H9 (cell line): ENCODE measurements at regions not wholly inside any gene's neighbourhood (a gene's known extent, or its start where the extent isn't known, plus 50 kb on each side); places are given as distances from the start of the nearest gene placed in this dataset.

ENCODE experiments used
- DNase-seq: peaks from one replicate; pipeline ENCODE4 v3.0.0-alpha.2; 2017
- H2AFZ ChIP-seq: one replicate; pipeline ENCODE4 v1.6.1; 2013; ENCODE audit warnings: mild to moderate bottlenecking, low read length, control low read depth, moderate library complexity
- H2AK5ac ChIP-seq: 2 replicates; pipeline ENCODE4 v1.6.1; 2013; ENCODE audit warnings: low read length, control low read depth, mixed read lengths; ENCODE audit not compliant: insufficient read length
- H2BK120ac ChIP-seq: one replicate; pipeline ENCODE4 v1.6.1; 2013; ENCODE audit warnings: low read depth, mild to moderate bottlenecking, low read length, control low read depth, inconsistent platforms; ENCODE audit not compliant: poor library complexity, severe bottlenecking
- H2BK12ac ChIP-seq: 2 replicates; pipeline ENCODE4 v1.6.1; 2013; ENCODE audit warnings: low read length, control low read depth, mixed read lengths, low read depth; ENCODE audit not compliant: insufficient read length
- H2BK15ac ChIP-seq: 2 replicates; pipeline ENCODE4 v1.6.1; 2013; ENCODE audit warnings: low read depth, low read length, control low read depth
- H2BK20ac ChIP-seq: one replicate; pipeline ENCODE4 v1.6.1; 2013; ENCODE audit warnings: low read depth, mild to moderate bottlenecking, low read length, control low read depth, inconsistent platforms; ENCODE audit not compliant: poor library complexity, severe bottlenecking
- H2BK5ac ChIP-seq: 2 replicates; pipeline ENCODE4 v1.6.1; 2013; ENCODE audit warnings: low read length, control low read depth, mixed read lengths; ENCODE audit not compliant: insufficient read length
- H3K14ac ChIP-seq: 2 replicates; pipeline ENCODE4 v1.6.1; 2013; ENCODE audit warnings: low read length, control low read depth; ENCODE audit not compliant: insufficient read depth
- H3K18ac ChIP-seq: 2 replicates; pipeline ENCODE4 v1.6.1; 2013; ENCODE audit warnings: low read depth, mild to moderate bottlenecking, mixed read lengths, low read length, control low read depth; ENCODE audit not compliant: insufficient read length
- H3K23ac ChIP-seq: 2 replicates; pipeline ENCODE4 v1.6.1; 2013; ENCODE audit warnings: low read length, control low read depth, mixed read lengths, low read depth; ENCODE audit not compliant: insufficient read length
- H3K23me2 ChIP-seq: 2 replicates; pipeline ENCODE4 v1.6.1; 2013; ENCODE audit warnings: low read depth, mild to moderate bottlenecking, mixed read lengths, low read length, control low read depth; ENCODE audit not compliant: insufficient read length, poor library complexity, severe bottlenecking
- H3K27ac ChIP-seq: 2 replicates; pipeline ENCODE4 v1.5.1; 2013; ENCODE audit warnings: low read length, control low read depth, mixed read lengths, low read depth; ENCODE audit not compliant: insufficient read length
- H3K27me3 ChIP-seq: 2 replicates; pipeline ENCODE4 v1.6.1; 2013; ENCODE audit warnings: low read length, control low read depth, inconsistent platforms; ENCODE audit not compliant: insufficient read depth
- H3K4ac ChIP-seq: 2 replicates; pipeline ENCODE4 v1.6.1; 2013; ENCODE audit warnings: low read depth, mild to moderate bottlenecking, control low read depth, inconsistent platforms, low read length, moderate library complexity
- H3K4me1 ChIP-seq: 2 replicates; pipeline ENCODE4 v1.6.1; 2013; ENCODE audit warnings: low read length, control low read depth, inconsistent platforms; ENCODE audit not compliant: insufficient read depth
- H3K4me2 ChIP-seq: 2 replicates; pipeline ENCODE4 v1.6.1; 2013; ENCODE audit warnings: low read length, control low read depth, mixed read lengths; ENCODE audit not compliant: insufficient read length, insufficient read depth
- H3K56ac ChIP-seq: 2 replicates; pipeline ENCODE4 v1.6.1; 2013; ENCODE audit warnings: low read depth, mild to moderate bottlenecking, mixed read lengths, low read length, control low read depth; ENCODE audit not compliant: insufficient read length
- H3K79me1 ChIP-seq: 2 replicates; pipeline ENCODE4 v1.6.1; 2013; ENCODE audit warnings: low read depth, mild to moderate bottlenecking, moderate library complexity, low read length, control low read depth, inconsistent platforms; ENCODE audit not compliant: insufficient read depth, poor library complexity, severe bottlenecking
- H3K79me2 ChIP-seq: 2 replicates; pipeline ENCODE4 v1.6.1; 2013; ENCODE audit warnings: low read length, control low read depth, inconsistent platforms; ENCODE audit not compliant: insufficient read depth
- H3K9ac ChIP-seq: 2 replicates; pipeline ENCODE4 v1.6.1; 2013; ENCODE audit warnings: low read length, control low read depth, mixed read lengths; ENCODE audit not compliant: insufficient read length; ENCODE audit errors: extremely low read depth
- H3K9me3 ChIP-seq: one replicate; pipeline ENCODE4 v1.6.1; 2013; ENCODE audit warnings: low read depth, low read length, inconsistent platforms; ENCODE audit not compliant: control insufficient read depth
- H3T11ph ChIP-seq: one replicate; pipeline ENCODE4 v1.6.1; 2013; ENCODE audit warnings: mild to moderate bottlenecking, low read length, control low read depth, inconsistent platforms
- H4K20me1 ChIP-seq: one replicate; pipeline ENCODE4 v1.6.1; 2013; ENCODE audit not compliant: control insufficient read depth, insufficient read length, insufficient read depth
- H4K5ac ChIP-seq: 2 replicates; pipeline ENCODE4 v1.6.1; 2013; ENCODE audit warnings: low read depth, mild to moderate bottlenecking, mixed read lengths, low read length, control low read depth; ENCODE audit not compliant: insufficient read length
- H4K8ac ChIP-seq: replicated peaks from 2 replicates; pipeline ENCODE4 v1.6.1; 2013; ENCODE audit warnings: low read length, control low read depth, mixed read lengths, low read depth; ENCODE audit not compliant: insufficient read length
- H4K91ac ChIP-seq: 2 replicates; pipeline ENCODE4 v1.6.1; 2013; ENCODE audit warnings: low read depth, mild to moderate bottlenecking, moderate library complexity, mixed read lengths, low read length, control low read depth; ENCODE audit not compliant: insufficient read length
- H3K27ac Mint-ChIP-seq, 3 experiments: 2 replicates in 2 of 3; 3 replicates in 1 of 3; pipeline ENCODE4 v1.8.0; 2020 to 2021; ENCODE audit warnings: mixed read lengths in 3 of 3, mild to moderate bottlenecking in 1 of 3, moderate library complexity in 1 of 3
- H3K27me3 Mint-ChIP-seq: 2 replicates; pipeline ENCODE4 v1.8.0; 2021; ENCODE audit warnings: low read depth, mild to moderate bottlenecking, moderate library complexity, mixed read lengths
- H3K36me3 Mint-ChIP-seq, 3 experiments: 2 replicates in 2 of 3; 3 replicates in 1 of 3; pipeline ENCODE4 v1.8.0; 2020 to 2021; ENCODE audit warnings: low read depth in 3 of 3, mixed read lengths in 3 of 3; ENCODE audit not compliant: insufficient read depth in 1 of 3
- H3K4me1 Mint-ChIP-seq, 2 experiments: 2 replicates each; pipeline ENCODE4 v1.8.0; 2020; ENCODE audit warnings: mixed read lengths in 2 of 2
- H3K4me3 Mint-ChIP-seq, 2 experiments: 2 replicates in 1 of 2; 3 replicates in 1 of 2; pipeline ENCODE4 v1.8.0; 2020 to 2021; ENCODE audit warnings: mild to moderate bottlenecking in 2 of 2, mixed read lengths in 2 of 2, moderate library complexity in 1 of 2
- H3K9me3 Mint-ChIP-seq, 2 experiments: 2 replicates in 1 of 2; 3 replicates in 1 of 2; pipeline ENCODE4 v1.8.0; 2020; ENCODE audit warnings: mild to moderate bottlenecking in 2 of 2, mixed read lengths in 2 of 2, moderate library complexity in 1 of 2
- WGBS: extraction: QIAGEN DNeasy Blood & Tissue Kit; methylation state at CpG from one replicate; pipeline ENCODE4 v1.1.7; 2013; ENCODE audit warnings: missing lambda C conversion rate, low lambda C conversion rate, mixed read lengths; ENCODE audit not compliant: insufficient read length; ENCODE audit errors: extremely low coverage; 5-methylcytosine and 5-hydroxymethylcytosine counted together
- TF ChIP-seq, protein P1 (sequence below): fragments of 200-600 bp; sonication (generic); conservative IDR thresholded peaks from 3 replicates; pipeline ENCODE4 v1.8.0; 2021; ENCODE audit warnings: antibody characterized with exemption, mild to moderate bottlenecking

DNA sequence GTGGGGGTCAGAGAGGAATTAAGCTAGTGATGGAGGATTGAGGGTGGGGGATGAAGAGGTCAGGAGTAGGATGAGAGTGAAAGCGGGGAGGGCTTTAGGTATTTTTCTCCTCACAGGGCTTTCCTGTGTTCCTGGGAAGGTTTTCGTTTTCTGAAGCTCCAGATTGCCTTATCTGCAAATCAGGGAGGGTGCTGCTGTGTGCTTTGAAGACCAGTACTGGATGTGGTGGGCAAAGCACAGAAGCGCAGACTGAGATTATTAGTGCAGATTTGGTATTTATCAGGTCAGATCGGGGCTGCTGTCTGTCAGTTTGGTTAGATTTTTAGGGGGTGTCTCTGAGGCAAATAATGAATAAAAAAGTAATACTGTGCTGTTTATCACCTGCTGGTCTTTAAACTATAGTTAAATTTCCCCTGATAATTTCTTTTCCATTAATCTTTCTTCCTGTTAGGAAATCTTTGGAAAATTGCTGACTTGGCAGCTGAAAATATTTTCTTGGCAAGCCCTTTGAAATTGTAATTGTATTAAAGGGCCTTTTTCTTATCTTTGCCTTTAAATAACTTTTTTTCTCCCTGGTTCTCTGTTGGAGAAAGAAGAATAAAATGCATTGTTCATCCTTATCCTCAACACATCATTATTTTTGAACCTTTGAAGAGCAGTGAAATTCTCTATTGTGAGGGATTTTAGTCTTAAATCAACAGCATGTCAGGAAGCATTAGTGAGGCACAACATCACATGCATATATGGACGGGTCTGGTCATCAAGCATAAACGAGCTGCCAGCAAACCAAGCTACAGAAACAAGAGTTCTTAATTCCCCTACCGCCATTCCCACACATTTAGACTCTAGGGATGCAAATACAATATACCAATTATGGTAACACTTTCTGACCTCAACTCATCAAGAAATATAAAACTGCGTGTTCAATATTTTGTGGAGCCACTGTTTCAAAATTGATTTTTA is 139.6 kb downstream of the S1PR1 start:
- Histone ChIP-seq H3K9ac (no peak overlapping the region), H4K5ac (no peak overlapping the region), H3K4me2 (no peak overlapping the region), H3K79me2 (no peaks in the 10 kb centered on the region), H3T11ph (no peak overlapping the region), H2AFZ (no peak overlapping the region), H3K9me3 (no peaks in the 10 kb centered on the region), H4K20me1 (no peaks in the 10 kb centered on the region), H3K23me2 (no peaks in the 10 kb centered on the region), H2BK12ac (no peak overlapping the region), H3K56ac (no peak overlapping the region), H3K14ac (no peak overlapping the region), H2BK120ac (no peak overlapping the region), H4K8ac (no peak overlapping the region), H2AK5ac (no peak overlapping the region), H3K27me3 (no peaks in the 10 kb centered on the region), H4K91ac (no peak overlapping the region), H3K18ac (no peak overlapping the region), H3K23ac (no peak overlapping the region), H2BK5ac (no peak overlapping the region), H3K4ac (no peak overlapping the region), H2BK20ac (no peak overlapping the region), H3K27ac (no peak overlapping the region), H2BK15ac (no peak overlapping the region), H3K79me1 (no peaks in the 10 kb centered on the region), H3K4me1 (no peaks in the 10 kb centered on the region; the same call in 1 of the 2 replicates)
- Mint-ChIP-seq H3K4me3 (no peak overlapping the region), H3K36me3 (peaks cover 0 to 4% (median 0%) of the 10 kb centered on the region in 3 experiments; a peak in 2 of 7 replicates), H3K9me3 (peaks cover 10% of the 10 kb centered on the region in 2 experiments), H3K4me1 (peaks cover 8 to 13% of the 10 kb centered on the region in 2 experiments), H3K27me3 (no peaks in the 10 kb centered on the region), H3K27ac (no peak overlapping the region; a peak in 1 of 7 replicates)
- DNase-seq: no peak
- no CpG with 5 or more reads among the region's 8 CpGs for WGBS
- TF ChIP-seq, protein P1, sequence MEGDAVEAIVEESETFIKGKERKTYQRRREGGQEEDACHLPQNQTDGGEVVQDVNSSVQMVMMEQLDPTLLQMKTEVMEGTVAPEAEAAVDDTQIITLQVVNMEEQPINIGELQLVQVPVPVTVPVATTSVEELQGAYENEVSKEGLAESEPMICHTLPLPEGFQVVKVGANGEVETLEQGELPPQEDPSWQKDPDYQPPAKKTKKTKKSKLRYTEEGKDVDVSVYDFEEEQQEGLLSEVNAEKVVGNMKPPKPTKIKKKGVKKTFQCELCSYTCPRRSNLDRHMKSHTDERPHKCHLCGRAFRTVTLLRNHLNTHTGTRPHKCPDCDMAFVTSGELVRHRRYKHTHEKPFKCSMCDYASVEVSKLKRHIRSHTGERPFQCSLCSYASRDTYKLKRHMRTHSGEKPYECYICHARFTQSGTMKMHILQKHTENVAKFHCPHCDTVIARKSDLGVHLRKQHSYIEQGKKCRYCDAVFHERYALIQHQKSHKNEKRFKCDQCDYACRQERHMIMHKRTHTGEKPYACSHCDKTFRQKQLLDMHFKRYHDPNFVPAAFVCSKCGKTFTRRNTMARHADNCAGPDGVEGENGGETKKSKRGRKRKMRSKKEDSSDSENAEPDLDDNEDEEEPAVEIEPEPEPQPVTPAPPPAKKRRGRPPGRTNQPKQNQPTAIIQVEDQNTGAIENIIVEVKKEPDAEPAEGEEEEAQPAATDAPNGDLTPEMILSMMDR: no peak
